BLaER1 treated with 17β-estradiol and CSF1 and Interleukin-3, amounts not matched to agents 10 nM and 100 nM (cell line): ENCODE measurements at regions not wholly inside any gene's neighbourhood (a gene's known extent, or its start where the extent isn't known, plus 50 kb on each side); places are given as distances from the start of the nearest gene placed in this dataset.
A peak's percentile ranks its signal among the peaks of the same experiment; 100 is the strongest.
"Not testable (repeated sequence)": the region's sequence is repeated elsewhere in the genome, so short reads cannot be mapped to it uniquely, and the experiment has no call there.

Experiments used
- H3K27ac ChIP-seq, 11 experiments: shearing (Covaris generic); formaldehyde crosslinking; 2 replicates each; pipeline ENCODE4 v1.8.1; 2022
- H3K27me3 ChIP-seq, 11 experiments: shearing (Covaris generic); formaldehyde crosslinking; 2 replicates each; pipeline ENCODE4 v1.8.1; 2022
- H3K36me3 ChIP-seq, 11 experiments: shearing (Covaris generic); formaldehyde crosslinking; 2 replicates each; pipeline ENCODE4 v1.8.1; 2022
- H3K4me1 ChIP-seq, 10 experiments: shearing (Covaris generic); formaldehyde crosslinking; 2 replicates each; pipeline ENCODE4 v1.8.1; 2022
- H3K4me2 ChIP-seq, 11 experiments: shearing (Covaris generic); formaldehyde crosslinking; 2 replicates each; pipeline ENCODE4 v1.8.1; 2022
- H3K4me3 ChIP-seq, 10 experiments: shearing (Covaris generic); formaldehyde crosslinking; 2 replicates each; pipeline ENCODE4 v1.8.1; 2022
- H3K9ac ChIP-seq, 11 experiments: shearing (Covaris generic); formaldehyde crosslinking; 2 replicates each; pipeline ENCODE4 v1.8.1; 2022
- H3K9me3 ChIP-seq, 11 experiments: shearing (Covaris generic); formaldehyde crosslinking; replicated peaks in 1 of 11; 2 replicates each; pipeline ENCODE4 v1.8.1; 2022
- H4K20me1 ChIP-seq, 11 experiments: shearing (Covaris generic); formaldehyde crosslinking; 2 replicates each; pipeline ENCODE4 v1.8.1; 2022
- Cebpa-rat ChIP-seq, 11 experiments: shearing (Covaris generic); IDR thresholded peaks; 2 replicates each; pipeline ENCODE4 v1.8.1; 2022

GRCh38 chr4:62644372-62644771, 1444.2 kb downstream of the ADGRL3 start:
- Histone ChIP-seq H3K4me3 (no peak overlapping the region), H3K9ac (no peak overlapping the region), H3K4me2 (no peak overlapping the region), H3K36me3 (no peaks in the 10 kb centered on the region), H3K4me1 (0 out of 20 replicates have a peak, but pooled peaks cover 0 to 4% (median 0%) of the 10 kb centered on the region in 10 experiments), H4K20me1 (no peaks in the 10 kb centered on the region), H3K9me3 (no peaks in the 10 kb centered on the region), H3K27me3 (no peaks in the 10 kb centered on the region), H3K27ac (no peak overlapping the region)
- TF ChIP-seq Cebpa-rat (IDR thresholded peaks at IDR 0.05): no peak

DNA sequence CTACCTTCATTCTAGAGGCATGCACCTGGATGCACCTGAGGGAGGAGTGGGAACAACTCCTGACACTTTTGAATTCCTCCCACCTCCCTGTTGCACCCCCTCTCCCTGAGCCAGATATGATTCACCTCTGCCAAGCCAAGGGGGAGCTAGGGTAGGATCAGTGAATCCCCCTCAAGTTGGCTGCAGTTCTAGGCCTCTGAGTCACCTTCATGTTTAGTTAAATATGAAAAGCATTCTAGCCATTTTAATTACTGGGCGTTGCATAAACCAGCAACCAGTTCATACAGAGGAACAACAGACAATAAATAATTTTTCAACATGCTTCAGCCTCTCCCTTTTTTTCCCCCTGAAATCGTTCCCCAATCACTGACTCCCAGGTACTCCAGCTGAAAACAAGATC, 1440.2 kb downstream of the ADGRL3 start:
- Histone ChIP-seq H3K27me3 (no peaks in the 10 kb centered on the region), H3K27ac (no peak overlapping the region), H3K9ac (no peak overlapping the region), H3K4me3 (no peak overlapping the region), H4K20me1 (no peaks in the 10 kb centered on the region), H3K4me1 (no peaks in the 10 kb centered on the region), H3K4me2 (no peak overlapping the region), H3K9me3 (no peaks in the 10 kb centered on the region), H3K36me3 (no peaks in the 10 kb centered on the region)
- TF ChIP-seq Cebpa-rat (IDR thresholded peaks at IDR 0.05): no peak

GRCh38 chr4:62627671-62628070, 1427.5 kb downstream of the ADGRL3 start:
- Histone ChIP-seq H3K4me2 (no peak overlapping the region), H4K20me1 (no peaks in the 10 kb centered on the region), H3K9me3 (peaks cover 0 to 17% (median 12%) of the 10 kb centered on the region in 11 experiments; a peak in 16 of 22 replicates), H3K27me3 (no peaks in the 10 kb centered on the region), H3K4me1 (peaks cover 0 to 3% (median 0%) of the 10 kb centered on the region in 10 experiments; a peak in 1 of 20 replicates), H3K4me3 (no peak overlapping the region), H3K27ac (no peak overlapping the region), H3K9ac (no peak overlapping the region), H3K36me3 (no peaks in the 10 kb centered on the region)
- no peak for TF ChIP-seq Cebpa-rat (IDR thresholded peaks at IDR 0.05)

GRCh38 chr4:62627141-62627540, 1427.0 kb downstream of the ADGRL3 start:
- H3K27ac ChIP-seq: no peak overlapping the region
- H4K20me1 ChIP-seq: no peaks in the 10 kb centered on the region
- peaks cover 0 to 12% (median 11%) of the 10 kb centered on the region in 11 experiments; a peak in 16 of 22 replicates for H3K9me3 ChIP-seq
- no peak for TF ChIP-seq Cebpa-rat (IDR thresholded peaks at IDR 0.05)
- H3K4me3 ChIP-seq: no peak overlapping the region
- H3K36me3 ChIP-seq: no peaks in the 10 kb centered on the region
- peaks cover 0 to 3% (median 0%) of the 10 kb centered on the region in 10 experiments; a peak in 1 of 20 replicates for H3K4me1 ChIP-seq
- H3K4me2 ChIP-seq: no peak overlapping the region
- H3K9ac ChIP-seq: no peak overlapping the region
- H3K27me3 ChIP-seq: no peaks in the 10 kb centered on the region

- H3K9ac ChIP-seq: no peak overlapping the region
- no peaks in the 10 kb centered on the region for H4K20me1 ChIP-seq
- no peaks in the 10 kb centered on the region for H3K36me3 ChIP-seq
- no peaks in the 10 kb centered on the region for H3K27me3 ChIP-seq
- no peaks in the 10 kb centered on the region for H3K9me3 ChIP-seq
- H3K27ac ChIP-seq: no peak overlapping the region
- peak overlapping the region in 1 of 11 experiments; percentile 15; a peak in 1 of 22 replicates for H3K4me2 ChIP-seq
- H3K4me3 ChIP-seq: no peak overlapping the region
- TF ChIP-seq Cebpa-rat (IDR thresholded peaks at IDR 0.05): 0 out of 22 replicates have a peak, but pooled peaks of 1 of the 11 experiments have one; percentile 19
- 0 out of 20 replicates have a peak, but pooled peaks cover 0 to 7% (median 0%) of the 10 kb centered on the region in 10 experiments for H3K4me1 ChIP-seq
Observed at GRCh38 chr4:62622089-62622488, 1422.0 kb downstream of the ADGRL3 start.

DNA sequence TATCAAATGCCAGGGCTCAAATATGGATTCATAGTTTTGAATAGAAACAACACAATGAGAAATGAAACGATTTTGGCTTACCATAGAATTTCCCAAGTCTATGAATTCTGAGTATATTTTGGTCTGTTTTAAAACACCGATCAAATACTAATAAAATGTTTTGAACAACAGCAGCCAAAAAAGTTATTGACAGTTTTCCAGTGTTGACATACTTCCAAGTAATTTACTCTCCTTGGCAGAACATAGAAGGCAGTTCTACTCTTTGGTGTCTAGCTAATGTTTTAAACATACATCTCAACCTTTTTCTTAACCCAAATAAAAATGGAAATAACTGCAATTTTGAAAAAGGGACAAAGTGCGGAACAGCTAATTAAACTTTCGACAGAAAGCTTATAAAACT, 1419.8 kb downstream of the ADGRL3 start:
- Histone ChIP-seq H3K27ac (no peak overlapping the region), H4K20me1 (no peaks in the 10 kb centered on the region), H3K9ac (no peak overlapping the region), H3K4me1 (0 out of 20 replicates have a peak, but pooled peaks cover 0 to 7% (median 0%) of the 10 kb centered on the region in 10 experiments), H3K27me3 (no peaks in the 10 kb centered on the region), H3K4me2 (no peak overlapping the region), H3K4me3 (no peak overlapping the region), H3K9me3 (no peaks in the 10 kb centered on the region), H3K36me3 (no peaks in the 10 kb centered on the region)
- no peak for TF ChIP-seq Cebpa-rat (IDR thresholded peaks at IDR 0.05)

- Histone ChIP-seq H3K36me3 (no peaks in the 10 kb centered on the region), H3K9me3 (no peaks in the 10 kb centered on the region), H4K20me1 (no peaks in the 10 kb centered on the region), H3K27ac (no peak overlapping the region), H3K27me3 (no peaks in the 10 kb centered on the region), H3K9ac (no peak overlapping the region), H3K4me1 (0 out of 20 replicates have a peak, but pooled peaks cover 0 to 7% (median 0%) of the 10 kb centered on the region in 10 experiments), H3K4me2 (peak overlapping the region in 1 of 11 experiments; percentile 35; a peak in 1 of 22 replicates), H3K4me3 (no peak overlapping the region)
- no peak for TF ChIP-seq Cebpa-rat (IDR thresholded peaks at IDR 0.05)
Observed at GRCh38 chr4:62618042-62618441, 1417.9 kb downstream of the ADGRL3 start.

- no peaks in the 10 kb centered on the region for H3K36me3 ChIP-seq
- H3K27me3 ChIP-seq: no peaks in the 10 kb centered on the region
- H3K4me1 ChIP-seq: no peaks in the 10 kb centered on the region
- TF ChIP-seq Cebpa-rat (IDR thresholded peaks at IDR 0.05): no peak
- H3K9me3 ChIP-seq: no peaks in the 10 kb centered on the region
- no peak overlapping the region for H3K4me2 ChIP-seq
- H3K27ac ChIP-seq: no peak overlapping the region
- H3K9ac ChIP-seq: no peak overlapping the region
- no peaks in the 10 kb centered on the region for H4K20me1 ChIP-seq
- H3K4me3 ChIP-seq: no peak overlapping the region
Observed at GRCh38 chr4:62601737-62602136, 1401.6 kb downstream of the ADGRL3 start.

- H3K27ac ChIP-seq, H3K4me2 ChIP-seq: not testable (repeated sequence)
Observed at GRCh38 chr4:62595265-62595664, 1395.1 kb downstream of the ADGRL3 start.

GRCh38 chr4:62591756-62592155, 1391.6 kb downstream of the ADGRL3 start:
- Histone ChIP-seq H3K27me3 (no peaks in the 10 kb centered on the region), H4K20me1 (no peaks in the 10 kb centered on the region), H3K4me3 (no peak overlapping the region), H3K4me2 (no peak overlapping the region), H3K4me1 (no peaks in the 10 kb centered on the region), H3K9me3 (peaks cover 8 to 18% (median 10%) of the 10 kb centered on the region in 11 experiments; a peak in 19 of 22 replicates), H3K27ac (no peak overlapping the region), H3K9ac (no peak overlapping the region), H3K36me3 (no peaks in the 10 kb centered on the region)
- no peak for TF ChIP-seq Cebpa-rat (IDR thresholded peaks at IDR 0.05)

More at GRCh38 chr4:62595265-62595664, 1395.1 kb downstream of the ADGRL3 start:
- H3K9ac ChIP-seq, H3K4me3 ChIP-seq, H3K4me1 ChIP-seq, H3K9me3 ChIP-seq, H3K27me3 ChIP-seq, H4K20me1 ChIP-seq, H3K36me3 ChIP-seq: not testable (repeated sequence)
